ENCODE measurements at regions not wholly inside any gene's neighbourhood (a gene's known extent, or its start where the extent isn't known, plus 50 kb on each side); places are given as distances from the start of the nearest gene placed in this dataset.

GRCh38 chr20:48098099-48098498 lies 312.8 kb upstream of the SULF2 start:
- TF ChIP-seq ZFP3 (CRISPR knock-in tag; IDR thresholded peaks at IDR 0.05) (no peak), GLIS3 (CRISPR knock-in tag; IDR thresholded peaks at IDR 0.05) (no peak), RARB (CRISPR knock-in tag; IDR thresholded peaks at IDR 0.05) (no peak), BACH2 (CRISPR knock-in tag; IDR thresholded peaks at IDR 0.05; ENCODE audit: borderline replicate concordance) (no peak), PATZ1 (CRISPR knock-in tag; IDR thresholded peaks at IDR 0.05; ENCODE audit: borderline replicate concordance) (no peak), CSDC2 (CRISPR knock-in tag; IDR thresholded peaks at IDR 0.05) (no peak), POU6F1 (CRISPR knock-in tag; IDR thresholded peaks at IDR 0.05; ENCODE audit: borderline replicate concordance, low read depth) (no peak), TCF4 (CRISPR knock-in tag; IDR thresholded peaks at IDR 0.05; ENCODE audit: borderline replicate concordance) (no peak), ZNF70 (CRISPR knock-in tag; IDR thresholded peaks at IDR 0.05) (no peak), PPARA (CRISPR knock-in tag; IDR thresholded peaks at IDR 0.05; ENCODE audit: borderline replicate concordance) (no peak), ZNF565 (CRISPR knock-in tag; conservative IDR thresholded peaks at IDR 0.05; ENCODE audit: low read depth) (no peak), ARNTL (CRISPR knock-in tag; IDR thresholded peaks at IDR 0.05; ENCODE audit: borderline replicate concordance, low read depth) (no peak), ZFP30 (CRISPR knock-in tag; IDR thresholded peaks at IDR 0.05) (no peak), TOX (CRISPR knock-in tag; IDR thresholded peaks at IDR 0.05; ENCODE audit: borderline replicate concordance) (no peak), ZC3H10 (CRISPR knock-in tag; IDR thresholded peaks at IDR 0.05) (no peak), SNAI2 (CRISPR knock-in tag; IDR thresholded peaks at IDR 0.05) (no peak), ZNF8 (CRISPR knock-in tag; IDR thresholded peaks at IDR 0.05) (no peak)
- peak; percentile 56; the same call in 2 of the 3 replicates for ATAC-seq

- no peak for ATAC-seq
- no peak for TF ChIP-seq TOX (CRISPR knock-in tag; IDR thresholded peaks at IDR 0.05; ENCODE audit: borderline replicate concordance)
- no peak for TF ChIP-seq ISL1 (CRISPR knock-in tag; IDR thresholded peaks at IDR 0.05)
- no peak for TF ChIP-seq ZFP3 (CRISPR knock-in tag; IDR thresholded peaks at IDR 0.05)
- no peak for TF ChIP-seq ESRRG (CRISPR knock-in tag; IDR thresholded peaks at IDR 0.05)
- no peak for TF ChIP-seq BACH2 (CRISPR knock-in tag; IDR thresholded peaks at IDR 0.05; ENCODE audit: borderline replicate concordance)
- no peak for TF ChIP-seq CSRNP3 (CRISPR knock-in tag; IDR thresholded peaks at IDR 0.05)
- TF ChIP-seq OSR1 (CRISPR knock-in tag; IDR thresholded peaks at IDR 0.05): no peak
- no peak for TF ChIP-seq CSDC2 (CRISPR knock-in tag; IDR thresholded peaks at IDR 0.05)
- no peak for TF ChIP-seq GLIS3 (CRISPR knock-in tag; IDR thresholded peaks at IDR 0.05)
- no peak for TF ChIP-seq PPARA (CRISPR knock-in tag; IDR thresholded peaks at IDR 0.05; ENCODE audit: borderline replicate concordance)
- TF ChIP-seq ZNF8 (CRISPR knock-in tag; IDR thresholded peaks at IDR 0.05): no peak
- TF ChIP-seq TSHZ2 (CRISPR knock-in tag; IDR thresholded peaks at IDR 0.05): no peak
- TF ChIP-seq ZNF565 (CRISPR knock-in tag; conservative IDR thresholded peaks at IDR 0.05; ENCODE audit: low read depth): no peak
- no peak for TF ChIP-seq ZNF70 (CRISPR knock-in tag; IDR thresholded peaks at IDR 0.05)
These were observed 311.9 kb upstream of the SULF2 start for GRCh38 chr20:48096957-48097890.

All from SK-N-SH treated with all-trans-retinoic acid at 6 μM for 48 hours (cell line).